HCT116 (cell line): ENCODE measurements at regions not wholly inside any gene's neighbourhood (a gene's known extent, or its start where the extent isn't known, plus 50 kb on each side); places are given as distances from the start of the nearest gene placed in this dataset.

Experiments used
- POLR2AphosphoS5 ChIP-seq: IDR thresholded peaks from 2 replicates; pipeline ENCODE4 v1.6.1; 2011; ENCODE audit warnings: mild to moderate bottlenecking, low read depth, low read length, moderate library complexity
- TF ChIP-seq, protein P1 (sequence below), 3 experiments: fragments of 200-600 bp in 1 of 3; sonication (generic) in 1 of 3; IDR thresholded peaks in 2 of 3; conservative IDR thresholded peaks in 1 of 3; 2 replicates each; pipeline ENCODE4 v1.5.1; 2012 to 2017; ENCODE audit warnings: low read depth in 2 of 3, low read length in 2 of 3, antibody characterized with exemption in 1 of 3, borderline replicate concordance in 1 of 3, control low read depth in 1 of 3, mild to moderate bottlenecking in 1 of 3, mixed read lengths in 1 of 3, mixed run types in 1 of 3, moderate library complexity in 1 of 3; ENCODE audit not compliant: insufficient read depth in 1 of 3
- TF ChIP-seq, protein P2 (sequence below): IDR thresholded peaks from 2 replicates; pipeline ENCODE4 v1.6.1; 2011; ENCODE audit warnings: mild to moderate bottlenecking, low read length, moderate library complexity; ENCODE audit not compliant: insufficient replicate concordance; ENCODE audit errors: extremely low read depth

DNA sequence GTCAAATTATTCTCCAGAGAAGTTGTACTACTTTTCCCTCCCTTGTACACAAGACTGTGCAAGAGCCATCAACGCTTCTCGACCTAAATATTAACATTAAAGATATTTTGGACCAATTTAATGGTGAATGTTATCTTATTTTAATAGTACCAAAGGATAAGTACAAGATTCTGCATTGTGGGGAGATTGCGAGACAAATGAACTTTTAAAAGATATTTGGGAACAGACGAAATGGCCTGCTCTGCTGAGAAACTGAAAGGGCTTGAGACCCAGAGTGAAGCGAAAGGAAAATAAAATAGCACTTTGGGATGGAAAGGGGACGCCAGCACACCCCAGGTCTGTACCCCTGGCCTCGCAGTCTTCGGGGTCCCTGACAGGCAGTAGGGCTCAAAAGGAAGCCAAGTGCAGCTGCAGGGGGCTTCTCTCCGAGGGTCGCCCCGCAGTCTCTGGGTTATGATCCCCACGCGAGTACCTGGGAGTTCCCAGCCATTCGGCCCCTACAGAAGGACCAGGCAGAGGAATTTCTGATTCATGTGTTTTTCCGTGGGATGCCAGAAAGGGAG is 97.6 kb upstream of the VGLL3 start:
- TF ChIP-seq, protein P1, sequence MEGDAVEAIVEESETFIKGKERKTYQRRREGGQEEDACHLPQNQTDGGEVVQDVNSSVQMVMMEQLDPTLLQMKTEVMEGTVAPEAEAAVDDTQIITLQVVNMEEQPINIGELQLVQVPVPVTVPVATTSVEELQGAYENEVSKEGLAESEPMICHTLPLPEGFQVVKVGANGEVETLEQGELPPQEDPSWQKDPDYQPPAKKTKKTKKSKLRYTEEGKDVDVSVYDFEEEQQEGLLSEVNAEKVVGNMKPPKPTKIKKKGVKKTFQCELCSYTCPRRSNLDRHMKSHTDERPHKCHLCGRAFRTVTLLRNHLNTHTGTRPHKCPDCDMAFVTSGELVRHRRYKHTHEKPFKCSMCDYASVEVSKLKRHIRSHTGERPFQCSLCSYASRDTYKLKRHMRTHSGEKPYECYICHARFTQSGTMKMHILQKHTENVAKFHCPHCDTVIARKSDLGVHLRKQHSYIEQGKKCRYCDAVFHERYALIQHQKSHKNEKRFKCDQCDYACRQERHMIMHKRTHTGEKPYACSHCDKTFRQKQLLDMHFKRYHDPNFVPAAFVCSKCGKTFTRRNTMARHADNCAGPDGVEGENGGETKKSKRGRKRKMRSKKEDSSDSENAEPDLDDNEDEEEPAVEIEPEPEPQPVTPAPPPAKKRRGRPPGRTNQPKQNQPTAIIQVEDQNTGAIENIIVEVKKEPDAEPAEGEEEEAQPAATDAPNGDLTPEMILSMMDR (IDR thresholded peaks at IDR 0.05 in 2 of 3, conservative IDR thresholded peaks at IDR 0.05 in 1 of 3; ENCODE audit: borderline replicate concordance in 1 of 3, insufficient read depth in 1 of 3, low read depth in 2 of 3, low read length in 2 of 3), result no peak
- TF ChIP-seq POLR2AphosphoS5, result no peak
- TF ChIP-seq, protein P2, sequence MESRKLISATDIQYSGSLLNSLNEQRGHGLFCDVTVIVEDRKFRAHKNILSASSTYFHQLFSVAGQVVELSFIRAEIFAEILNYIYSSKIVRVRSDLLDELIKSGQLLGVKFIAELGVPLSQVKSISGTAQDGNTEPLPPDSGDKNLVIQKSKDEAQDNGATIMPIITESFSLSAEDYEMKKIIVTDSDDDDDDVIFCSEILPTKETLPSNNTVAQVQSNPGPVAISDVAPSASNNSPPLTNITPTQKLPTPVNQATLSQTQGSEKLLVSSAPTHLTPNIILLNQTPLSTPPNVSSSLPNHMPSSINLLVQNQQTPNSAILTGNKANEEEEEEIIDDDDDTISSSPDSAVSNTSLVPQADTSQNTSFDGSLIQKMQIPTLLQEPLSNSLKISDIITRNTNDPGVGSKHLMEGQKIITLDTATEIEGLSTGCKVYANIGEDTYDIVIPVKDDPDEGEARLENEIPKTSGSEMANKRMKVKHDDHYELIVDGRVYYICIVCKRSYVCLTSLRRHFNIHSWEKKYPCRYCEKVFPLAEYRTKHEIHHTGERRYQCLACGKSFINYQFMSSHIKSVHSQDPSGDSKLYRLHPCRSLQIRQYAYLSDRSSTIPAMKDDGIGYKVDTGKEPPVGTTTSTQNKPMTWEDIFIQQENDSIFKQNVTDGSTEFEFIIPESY, result no peak
